HG03139 (cell line): ENCODE measurements at regions not wholly inside any gene's neighbourhood (a gene's known extent, or its start where the extent isn't known, plus 50 kb on each side); places are given as distances from the start of the nearest gene placed in this dataset.

Experiments used
- ATAC-seq: cut with Tn5 transposase; IDR thresholded peaks from one replicate; pipeline ENCODE4 v1.9.1; 2021; ENCODE audit not compliant: unreplicated experiment

DNA sequence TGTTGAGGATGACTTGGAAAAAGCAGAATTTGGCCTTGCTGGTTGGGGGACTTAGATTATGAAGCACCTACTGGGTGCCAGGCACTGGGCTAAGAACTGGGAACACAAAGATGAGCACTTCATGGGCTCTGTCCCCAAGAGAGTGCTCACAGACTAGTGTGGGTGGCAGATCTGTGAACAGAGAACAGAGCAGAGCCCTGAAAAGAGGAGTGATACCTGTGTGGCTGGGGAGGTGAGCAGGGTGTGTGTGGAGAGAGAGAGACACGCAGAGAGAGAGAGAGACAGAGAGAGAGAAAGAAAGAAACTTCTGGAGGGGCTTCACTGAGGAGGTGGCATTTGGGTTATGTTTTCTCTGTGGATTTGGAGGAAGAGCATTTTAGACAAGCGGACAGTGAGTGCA, 61.1 kb upstream of the PPP2R5A start:
- ATAC-seq, result no peak

DNA sequence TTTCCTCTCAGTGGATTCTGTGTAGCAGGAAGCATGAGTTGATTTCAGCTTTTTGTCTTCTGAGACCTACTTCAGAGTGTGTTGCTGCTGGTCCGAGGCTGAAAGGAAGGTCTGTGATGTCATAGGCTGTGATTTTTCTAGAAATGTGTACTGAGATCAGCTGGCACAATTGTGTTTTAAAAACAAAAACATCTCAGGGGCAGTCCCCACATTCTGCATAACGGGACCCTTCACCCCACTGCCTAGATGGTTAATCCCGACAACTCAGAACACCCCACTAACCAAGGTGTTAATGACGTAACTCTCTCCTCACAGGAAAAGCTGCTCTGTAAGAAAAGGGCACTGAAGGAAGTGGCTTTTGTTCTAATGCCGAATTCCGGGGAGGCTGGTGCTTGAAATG, 59.8 kb upstream of the PPP2R5A start:
- no peak for ATAC-seq

DNA sequence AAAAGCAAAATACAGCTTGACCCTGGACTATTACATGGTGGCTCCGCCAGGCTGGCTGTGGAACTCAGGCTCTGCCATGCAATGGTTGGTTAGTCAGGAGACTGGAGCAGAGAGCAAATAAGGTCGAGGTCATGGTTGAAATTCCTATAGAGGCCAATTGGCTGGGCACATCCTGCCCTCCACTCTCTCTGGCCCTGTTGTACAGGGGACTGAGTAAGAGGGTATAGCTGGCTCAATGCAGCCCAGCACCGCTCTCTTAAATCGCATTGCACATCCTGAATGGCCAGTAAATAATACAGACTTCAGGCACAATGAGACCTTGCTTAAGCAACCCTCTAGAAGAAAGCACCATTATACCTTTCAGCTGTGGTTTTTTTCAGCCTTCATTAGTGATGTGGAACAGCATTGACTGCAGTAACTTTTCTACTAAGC, 59.3 kb upstream of the PPP2R5A start:
- no peak for ATAC-seq

DNA sequence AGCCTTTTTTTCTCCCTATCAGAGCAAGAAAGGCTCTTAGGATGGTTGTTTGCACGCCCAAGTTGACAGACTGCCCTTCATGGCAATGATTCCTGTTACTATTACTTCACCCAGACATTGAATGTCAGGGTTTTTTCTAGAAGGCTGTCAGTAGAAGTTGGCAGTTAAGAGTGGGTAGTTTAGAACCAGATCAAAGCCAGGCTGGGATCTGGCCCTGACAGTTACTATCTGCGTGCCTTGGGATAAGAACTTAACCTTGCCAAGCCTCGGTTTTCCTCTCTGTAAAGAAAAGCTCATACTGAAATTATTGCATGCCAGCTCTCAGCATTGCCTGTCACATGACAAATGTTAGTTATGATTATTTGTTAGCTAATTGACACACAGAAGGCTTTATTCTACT, 58.7 kb upstream of the PPP2R5A start:
- ATAC-seq, result no peak

DNA sequence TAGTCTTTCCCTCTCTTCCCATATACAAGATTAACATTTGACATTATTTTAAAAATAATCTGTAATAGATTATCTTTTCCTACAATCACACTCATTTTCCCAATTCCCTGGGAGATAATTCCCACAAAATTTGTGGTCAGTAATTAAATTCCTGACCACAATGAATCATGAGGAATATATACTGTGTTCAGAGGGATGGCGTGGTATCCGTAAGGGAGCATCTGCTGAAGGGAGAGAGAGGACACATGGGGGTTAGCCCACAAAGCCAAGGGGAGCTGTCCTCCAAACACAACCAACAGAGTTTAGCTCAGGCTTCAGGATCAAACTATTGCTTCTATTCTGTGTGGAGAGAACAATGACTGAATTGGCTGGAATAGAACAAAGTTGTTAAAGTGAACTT, 57.1 kb upstream of the PPP2R5A start:
- no peak for ATAC-seq

DNA sequence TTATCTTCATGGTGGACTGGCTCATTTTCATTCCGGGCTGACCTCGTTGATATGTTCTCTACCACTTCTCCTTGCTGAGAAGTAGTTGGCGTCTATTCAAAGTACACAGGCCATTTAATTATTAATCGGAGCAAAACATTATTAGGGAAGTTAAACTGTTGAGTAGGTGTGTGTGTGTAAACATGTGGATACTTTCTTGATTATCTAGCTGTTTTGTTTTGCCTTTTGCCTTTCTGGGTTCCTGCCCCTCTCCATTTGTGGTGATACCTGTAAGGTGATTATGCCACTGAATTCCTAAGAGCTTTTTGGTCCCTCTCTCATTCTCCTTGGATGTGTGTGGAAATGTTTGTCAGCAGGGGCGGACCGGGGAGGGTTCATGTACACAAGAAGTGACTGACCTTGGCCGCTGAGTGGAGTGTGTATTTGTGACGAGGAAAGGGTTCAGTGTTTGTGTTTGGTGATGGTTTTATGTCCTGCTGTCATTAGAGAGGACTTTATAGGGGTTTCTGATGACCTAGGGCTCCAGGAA, 56.6 kb upstream of the PPP2R5A start:
- ATAC-seq, result no peak

DNA sequence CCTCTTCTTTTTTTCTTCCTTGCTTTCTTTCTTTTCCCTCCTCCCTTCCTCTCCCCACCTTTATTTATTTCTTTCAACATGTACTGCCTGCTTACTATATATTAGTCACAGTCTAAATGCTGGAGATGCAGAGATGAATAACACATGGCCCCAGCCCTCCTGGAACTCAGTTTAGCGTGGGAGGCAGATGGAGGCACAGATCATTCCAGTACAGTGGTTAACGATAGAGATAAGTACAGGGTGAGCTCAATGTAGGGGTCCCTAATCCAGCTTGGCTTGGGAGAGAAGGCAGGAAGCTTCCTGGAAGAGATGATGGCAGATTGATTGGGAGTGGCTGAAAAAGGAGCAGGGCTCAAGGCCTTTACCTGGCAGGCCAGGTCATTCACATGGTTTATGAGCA, 55.6 kb upstream of the PPP2R5A start:
- ATAC-seq, result no peak

DNA sequence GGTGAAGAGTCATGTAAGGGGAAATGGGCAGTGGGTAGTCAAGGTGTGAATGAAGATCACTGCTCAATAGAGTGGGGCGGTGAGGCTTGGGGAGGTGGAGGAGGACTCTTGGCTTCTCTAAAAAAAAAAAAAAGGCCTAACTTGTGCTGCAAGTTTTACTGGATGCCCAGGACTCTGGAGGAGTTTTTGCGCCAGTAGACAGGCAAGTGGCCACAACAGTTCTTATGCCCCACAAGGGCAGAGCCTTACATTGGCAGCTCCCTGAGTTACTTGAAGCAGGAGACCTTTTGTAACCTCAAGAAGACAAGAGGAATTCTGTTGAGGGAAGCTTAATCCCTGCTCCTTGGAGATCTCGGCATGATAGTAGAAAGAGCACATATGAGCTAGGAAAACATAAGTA, 54.9 kb upstream of the PPP2R5A start:
- ATAC-seq, result no peak

DNA sequence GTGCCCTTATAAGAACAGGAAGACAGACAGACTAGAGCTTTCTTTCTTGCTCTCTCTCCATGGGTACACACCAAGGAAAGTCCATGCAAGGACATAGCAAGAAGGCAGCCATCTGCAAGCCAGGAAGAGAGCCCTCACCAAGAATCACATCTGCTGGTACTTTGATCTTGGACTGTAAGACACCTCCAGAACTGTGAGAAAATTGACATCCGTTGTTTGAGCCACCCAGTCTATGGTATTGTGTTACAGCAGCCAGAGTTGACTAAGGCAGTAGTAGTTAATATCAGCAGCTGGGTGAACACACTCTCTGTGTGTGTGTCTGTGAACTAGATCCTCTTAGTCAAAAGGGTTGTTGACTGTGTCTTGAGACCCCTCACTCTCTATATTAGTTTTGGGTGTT, 53.8 kb upstream of the PPP2R5A start:
- ATAC-seq, result no peak

DNA sequence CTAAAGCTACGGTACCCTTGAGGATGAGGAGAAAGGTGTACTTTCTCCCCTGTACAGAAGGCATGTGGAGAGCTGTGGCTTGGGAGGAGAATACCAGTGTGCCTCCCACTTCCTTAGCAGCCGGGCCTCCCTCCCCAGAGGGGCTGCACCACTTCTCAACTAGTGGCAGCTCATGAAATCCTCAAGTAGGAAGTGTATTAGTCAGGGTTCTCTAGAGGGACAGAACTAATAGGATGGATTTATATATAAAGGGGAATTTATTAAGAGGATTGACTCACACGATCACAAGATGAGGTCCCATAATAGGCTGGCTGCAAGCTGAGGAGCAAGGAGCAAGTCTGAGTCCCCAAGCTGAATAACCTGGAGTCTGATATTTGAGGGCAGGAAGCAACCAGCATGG, 53.1 kb upstream of the PPP2R5A start:
- no peak for ATAC-seq

DNA sequence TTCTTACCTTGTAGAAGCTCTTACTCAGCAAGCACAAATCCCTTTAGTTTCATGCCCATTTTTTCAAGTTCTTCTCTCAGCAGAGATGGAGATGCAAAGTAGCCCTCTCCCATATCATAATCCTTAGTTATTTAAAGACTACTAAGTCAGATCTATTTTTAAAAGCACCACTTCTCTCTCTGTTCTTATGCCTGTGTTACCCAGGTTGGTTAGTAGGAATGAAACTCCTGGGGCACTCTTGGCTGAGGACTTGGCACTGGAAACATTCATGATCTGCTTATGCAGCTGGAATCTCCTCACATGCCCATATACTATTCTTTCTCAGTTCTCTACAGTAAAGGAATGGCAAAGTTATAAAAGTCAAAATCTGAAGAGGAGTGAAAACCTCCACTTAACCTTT, 51.9 kb upstream of the PPP2R5A start:
- no peak for ATAC-seq

DNA sequence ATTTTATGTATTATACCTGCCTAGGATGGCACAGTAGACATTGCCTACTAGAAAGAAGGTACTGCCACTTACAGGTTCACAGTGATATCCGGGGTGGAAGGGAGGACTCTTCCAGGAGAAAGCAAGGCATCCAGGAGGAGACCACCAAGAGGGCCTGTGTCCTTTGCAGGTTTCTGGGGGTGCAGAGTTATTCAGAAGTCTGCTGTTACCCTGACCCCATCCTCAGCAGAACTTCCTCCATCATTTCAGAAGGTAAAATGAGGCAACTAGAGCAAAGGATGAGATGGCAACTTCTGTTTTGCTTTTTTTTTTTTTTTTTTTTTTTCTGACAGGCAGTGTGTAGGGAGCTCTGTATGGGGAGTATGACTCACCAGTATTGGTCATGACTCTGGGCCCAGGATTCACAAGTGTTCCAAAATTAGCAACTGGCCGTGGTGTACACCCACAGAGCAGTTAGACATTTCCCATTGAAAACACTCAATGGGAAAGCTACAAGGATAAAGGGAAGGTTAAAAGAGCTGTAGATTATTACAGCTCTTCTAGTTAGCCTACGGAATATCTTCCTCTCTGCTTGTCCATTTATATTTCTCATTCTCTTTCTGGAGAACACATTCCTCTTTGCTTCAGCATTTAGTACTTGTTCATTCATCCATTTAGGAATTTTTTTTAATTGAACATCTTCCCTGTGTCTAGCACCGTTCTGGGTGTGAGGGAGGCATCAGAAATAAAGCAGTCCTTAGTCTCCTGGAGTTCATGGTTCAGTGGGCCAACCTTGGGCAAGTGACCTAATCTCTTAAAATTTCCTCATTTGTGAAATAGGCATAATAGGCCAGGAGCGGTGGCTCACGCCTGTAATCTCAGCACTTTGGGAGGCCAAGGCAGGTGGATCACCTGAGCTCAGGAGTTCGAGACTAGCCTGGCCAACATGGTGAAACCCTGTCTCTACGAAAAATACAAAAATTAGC, 50.5 kb upstream of the PPP2R5A start:
- peak; percentile 48 for ATAC-seq
